NCI-H1436 treated with DMSO at 0.1 percent for 48 hours (cell line): ENCODE measurements at regions not wholly inside any gene's neighbourhood (a gene's known extent, or its start where the extent isn't known, plus 50 kb on each side); places are given as distances from the start of the nearest gene placed in this dataset.
"Not testable (repeated sequence)": the region's sequence is repeated elsewhere in the genome, so short reads cannot be mapped to it uniquely, and the experiment has no call there.

Experiments
- DNase-seq: peaks from one replicate; lab custom pipeline; 2025; lab: John Stamatoyannopoulos, UW

- DNase-seq = no peak
Observed at GRCh38 chr2:122328816-122329215, 573.4 kb downstream of the TSN start.

- no peak for DNase-seq
Observed at GRCh38 chr2:122329278-122329677, 573.8 kb downstream of the TSN start.

- DNase-seq = no peak
Observed at GRCh38 chr2:122333932-122334331, 578.5 kb downstream of the TSN start.

- no peak for DNase-seq
Observed at GRCh38 chr2:122338000-122338399, 582.5 kb downstream of the TSN start.

GRCh38 chr2:122340246-122340645, 584.8 kb downstream of the TSN start:
- DNase-seq = peak; percentile 20

GRCh38 chr2:122341007-122341406, 585.6 kb downstream of the TSN start:
- no peak for DNase-seq

GRCh38 chr2:122352151-122352550, 596.7 kb downstream of the TSN start:
- DNase-seq = not testable (repeated sequence)

- DNase-seq = no peak
Observed at GRCh38 chr2:122357998-122358397, 602.5 kb downstream of the TSN start.

GRCh38 chr2:122358729-122359128, 603.3 kb downstream of the TSN start:
- no peak for DNase-seq

- no peak for DNase-seq
Observed at GRCh38 chr2:122363885-122364284, 608.4 kb downstream of the TSN start.

- DNase-seq = no peak
Observed at GRCh38 chr2:122366427-122366826, 611.0 kb downstream of the TSN start.

GRCh38 chr2:122366969-122367645, 611.7 kb downstream of the TSN start:
- DNase-seq = no peak

- DNase-seq = no peak
Observed at GRCh38 chr2:122367646-122368010, 612.2 kb downstream of the TSN start.

GRCh38 chr2:122368576-122369243, 613.3 kb downstream of the TSN start:
- DNase-seq = no peak

- no peak for DNase-seq
Observed at GRCh38 chr2:122378521-122378920, 623.1 kb downstream of the TSN start.

- peak; percentile 63 for DNase-seq
Observed at GRCh38 chr2:122384768-122385333, 629.4 kb downstream of the TSN start.

GRCh38 chr2:122388208-122388607, 632.8 kb downstream of the TSN start:
- DNase-seq = no peak

GRCh38 chr2:122389694-122390093, 634.2 kb downstream of the TSN start:
- DNase-seq = no peak

- DNase-seq = no peak
Observed at GRCh38 chr2:122390406-122390805, 635.0 kb downstream of the TSN start.

GRCh38 chr2:122391726-122392125, 636.3 kb downstream of the TSN start:
- DNase-seq = no peak

GRCh38 chr2:122395687-122396086, 640.2 kb downstream of the TSN start:
- no peak for DNase-seq

- DNase-seq = no peak
Observed at GRCh38 chr2:122411231-122411630, 655.8 kb downstream of the TSN start.

GRCh38 chr2:122412360-122412759, 656.9 kb downstream of the TSN start:
- DNase-seq = no peak

- DNase-seq = peak; percentile 9
Observed at GRCh38 chr2:122414902-122415301, 659.5 kb downstream of the TSN start.
